Islet precursor cell (in vitro differentiated cells): ENCODE measurements at regions not wholly inside any gene's neighbourhood (a gene's known extent, or its start where the extent isn't known, plus 50 kb on each side); places are given as distances from the start of the nearest gene placed in this dataset.

Source experiments
- DNase-seq: peaks from one replicate; pipeline ENCODE4 v3.0.0-alpha.2; 2018

DNA sequence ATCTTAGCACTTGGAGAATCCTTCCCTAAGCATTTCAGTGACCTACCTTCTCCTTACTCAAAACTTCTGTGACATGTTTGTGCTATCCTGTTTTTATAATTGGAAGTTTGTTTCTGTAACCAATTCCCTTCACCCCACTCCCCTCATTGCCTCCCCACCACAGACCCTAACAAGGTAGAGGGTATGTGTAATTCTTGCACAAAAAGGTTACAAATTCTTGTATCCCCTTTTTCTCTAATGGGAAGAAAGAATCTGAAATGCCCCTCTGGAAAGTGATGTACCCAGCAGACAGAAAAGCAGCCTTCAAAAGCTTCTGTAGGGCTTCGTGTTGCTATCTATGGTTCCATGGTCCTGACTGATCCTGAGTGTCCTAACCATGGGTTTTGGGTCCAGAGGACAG, 111.7 kb upstream of the TMEM170B start:
- no peak for DNase-seq

DNA sequence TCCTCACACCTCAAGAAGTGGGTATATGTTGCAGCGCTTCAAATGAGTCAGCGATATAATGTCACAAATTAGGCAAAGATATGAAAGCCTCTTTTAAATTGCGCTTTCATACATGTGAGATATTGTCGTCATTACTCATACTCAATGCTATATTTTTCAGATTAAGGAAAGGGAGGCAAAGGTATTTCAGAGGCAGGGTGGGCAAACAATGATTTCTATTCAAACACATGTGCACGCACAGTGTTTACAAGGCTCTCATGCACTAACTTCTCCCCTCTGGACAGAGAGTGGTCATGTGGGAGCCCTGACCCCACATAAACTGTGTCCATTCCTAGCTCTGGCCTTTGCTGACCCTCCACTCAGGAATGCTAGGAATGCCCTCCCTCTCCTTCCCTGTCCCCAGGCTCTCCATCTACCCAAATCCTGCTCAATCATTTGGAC, 112.1 kb upstream of the TMEM170B start:
- peak; percentile 88 for DNase-seq

DNA sequence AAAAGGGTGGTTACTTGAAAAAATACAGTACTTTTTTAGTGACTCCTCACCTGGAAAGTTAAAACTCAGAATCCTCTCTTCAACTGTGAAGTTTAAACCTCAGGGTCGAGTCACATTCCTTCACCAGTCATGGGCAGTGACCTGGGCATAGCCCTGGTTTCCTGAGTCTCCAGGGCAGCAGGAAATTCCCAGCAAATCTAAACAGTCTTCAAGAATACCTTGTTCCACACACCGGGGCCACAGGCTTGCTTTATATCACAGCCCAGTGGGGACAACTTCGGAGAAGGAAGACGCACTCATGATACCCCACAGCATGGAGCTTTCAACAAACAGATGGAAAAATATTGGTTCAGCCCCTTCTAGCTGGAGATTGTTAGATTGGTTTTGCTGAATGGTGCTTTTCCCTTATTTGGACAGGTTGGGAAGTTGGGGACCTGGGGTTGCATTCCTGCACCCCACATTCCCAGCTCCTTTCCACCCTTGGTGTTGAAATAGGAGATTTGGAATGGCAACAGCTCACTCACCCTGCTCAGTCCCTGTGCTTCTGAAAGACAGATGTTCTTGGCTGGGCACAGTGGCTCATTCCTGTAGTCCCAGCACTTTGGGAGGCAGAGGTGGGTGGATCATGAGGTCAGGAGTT, 113.0 kb upstream of the TMEM170B start:
- no peak for DNase-seq

DNA sequence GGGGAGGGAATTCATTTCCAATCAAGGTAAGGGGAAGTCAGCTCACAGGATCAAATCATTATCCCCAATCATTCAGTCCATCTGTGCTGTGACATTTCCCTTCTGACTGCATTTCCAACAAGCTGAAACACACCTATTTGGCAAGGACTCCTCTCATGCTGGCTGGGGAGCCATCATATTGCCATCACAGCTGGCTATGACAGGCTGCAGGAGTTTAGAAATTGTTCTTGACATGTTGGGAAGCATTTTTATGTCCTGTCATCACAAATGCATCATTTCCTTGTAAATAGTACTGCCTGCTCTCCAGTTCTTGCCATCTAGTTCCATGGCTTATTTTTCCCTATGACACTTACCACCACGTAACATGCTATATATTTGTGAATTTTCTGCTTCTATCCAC, 113.9 kb upstream of the TMEM170B start:
- DNase-seq, result no peak

DNA sequence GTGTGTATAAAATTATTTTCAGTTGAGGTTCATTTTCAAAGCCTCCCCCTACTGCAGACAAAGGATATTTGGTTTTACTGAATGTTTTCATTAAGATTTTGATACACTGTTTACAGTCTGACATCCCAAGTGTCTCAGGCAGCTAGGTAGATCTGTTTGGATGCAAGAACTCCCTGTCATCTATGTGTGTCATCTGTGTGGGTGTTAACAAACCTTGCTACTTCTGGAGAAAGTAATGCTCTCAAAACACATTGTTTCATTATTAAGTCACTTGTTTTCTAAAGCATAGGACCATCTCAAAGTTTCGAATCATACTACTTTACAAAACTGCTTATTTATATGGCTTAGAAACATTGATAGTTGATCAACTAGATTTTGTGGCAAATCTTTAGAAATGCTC, 114.5 kb upstream of the TMEM170B start:
- DNase-seq, result no peak

DNA sequence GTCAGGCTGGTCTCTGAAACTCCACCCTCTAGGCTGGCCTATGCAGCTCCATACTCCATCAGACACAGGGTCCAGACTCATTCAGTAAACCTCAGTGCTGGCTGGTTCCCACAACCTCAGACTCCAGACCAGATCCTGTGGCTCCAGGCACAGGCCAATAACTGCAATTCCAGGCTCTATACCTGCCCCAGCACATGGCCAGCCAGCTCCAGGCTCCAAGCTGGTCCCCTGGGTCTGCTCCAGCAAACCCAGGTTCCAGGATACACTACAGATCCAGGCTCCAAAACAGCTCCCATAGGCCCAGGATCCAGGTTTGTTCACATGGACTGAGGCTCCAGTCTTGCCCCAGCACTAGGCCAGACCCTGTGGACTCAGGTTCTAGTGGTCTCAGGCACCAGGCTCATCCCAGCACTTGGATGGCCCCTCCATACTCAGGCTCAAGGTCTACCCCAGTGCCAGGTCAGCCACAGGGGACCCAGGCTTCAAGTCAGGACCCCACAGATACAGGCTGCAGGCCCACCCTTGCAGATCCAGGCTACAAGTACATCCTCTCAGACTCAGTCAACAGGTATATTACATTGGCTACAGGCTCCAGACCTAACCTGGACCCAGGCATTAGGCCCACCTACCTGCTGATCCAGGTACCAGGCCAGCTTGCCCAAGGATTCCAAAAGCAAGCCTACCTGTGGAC, 117.6 kb upstream of the TMEM170B start:
- no peak for DNase-seq

DNA sequence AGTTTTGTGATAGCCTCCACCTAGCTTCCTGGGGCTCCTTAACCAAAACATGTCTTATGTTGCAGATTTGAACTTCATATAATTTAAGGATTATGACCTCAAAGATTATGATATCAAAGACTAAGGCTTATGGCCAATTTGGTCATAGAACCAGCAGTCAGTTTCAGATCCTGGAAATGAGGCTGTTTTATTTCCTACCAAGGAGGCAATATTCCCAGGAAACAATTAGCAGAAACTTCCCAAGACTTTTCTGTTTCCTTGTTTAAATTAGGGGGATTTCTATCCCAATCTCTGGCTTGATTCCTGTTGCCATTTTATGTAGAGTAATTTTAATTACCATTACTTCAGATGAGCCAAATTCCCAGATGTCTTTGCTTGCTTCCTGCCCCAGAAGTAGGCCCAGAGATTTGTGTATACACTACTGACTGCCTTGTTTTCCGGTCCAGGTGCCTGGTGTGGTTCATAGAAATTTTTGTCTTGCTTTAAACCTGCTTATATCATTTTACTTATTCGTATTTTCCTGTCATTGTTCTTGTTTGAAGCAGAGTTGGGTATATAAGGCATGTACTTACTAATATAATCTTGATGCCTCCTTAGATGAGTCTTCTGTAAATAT, 119.2 kb upstream of the TMEM170B start:
- no peak for DNase-seq

DNA sequence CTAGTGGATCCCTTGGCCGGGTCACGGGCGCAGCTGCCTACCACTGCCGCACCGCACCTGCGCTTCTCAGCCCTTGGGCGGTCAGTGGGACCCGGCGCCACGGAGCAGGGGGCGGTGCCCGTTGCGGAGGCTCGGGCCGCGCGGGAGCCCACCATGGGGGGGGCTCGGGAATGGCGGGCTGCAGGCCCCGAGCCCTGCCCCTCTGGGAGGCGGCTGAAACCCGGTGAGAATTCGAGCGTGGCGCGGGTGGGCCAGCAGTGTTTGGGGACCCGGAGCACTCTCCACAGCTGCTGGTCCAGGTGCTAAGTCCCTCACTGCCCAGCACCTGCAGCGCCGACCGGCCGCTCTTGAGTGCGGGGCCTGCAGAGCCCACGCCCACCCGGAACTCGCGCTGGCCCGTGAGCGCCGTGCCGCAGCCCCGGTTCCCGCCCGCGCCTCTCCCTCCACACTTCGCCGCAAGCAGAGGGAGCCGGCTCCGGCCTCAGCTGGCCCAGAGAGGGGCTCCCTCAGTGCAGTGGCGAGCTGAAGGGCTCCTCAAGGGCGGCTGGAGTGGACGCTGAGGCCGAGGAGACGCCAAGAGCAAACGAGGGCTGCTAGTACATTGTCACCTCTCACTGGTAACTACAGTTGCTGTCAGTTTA, 120.5 kb upstream of the TMEM170B start:
- no peak for DNase-seq

DNA sequence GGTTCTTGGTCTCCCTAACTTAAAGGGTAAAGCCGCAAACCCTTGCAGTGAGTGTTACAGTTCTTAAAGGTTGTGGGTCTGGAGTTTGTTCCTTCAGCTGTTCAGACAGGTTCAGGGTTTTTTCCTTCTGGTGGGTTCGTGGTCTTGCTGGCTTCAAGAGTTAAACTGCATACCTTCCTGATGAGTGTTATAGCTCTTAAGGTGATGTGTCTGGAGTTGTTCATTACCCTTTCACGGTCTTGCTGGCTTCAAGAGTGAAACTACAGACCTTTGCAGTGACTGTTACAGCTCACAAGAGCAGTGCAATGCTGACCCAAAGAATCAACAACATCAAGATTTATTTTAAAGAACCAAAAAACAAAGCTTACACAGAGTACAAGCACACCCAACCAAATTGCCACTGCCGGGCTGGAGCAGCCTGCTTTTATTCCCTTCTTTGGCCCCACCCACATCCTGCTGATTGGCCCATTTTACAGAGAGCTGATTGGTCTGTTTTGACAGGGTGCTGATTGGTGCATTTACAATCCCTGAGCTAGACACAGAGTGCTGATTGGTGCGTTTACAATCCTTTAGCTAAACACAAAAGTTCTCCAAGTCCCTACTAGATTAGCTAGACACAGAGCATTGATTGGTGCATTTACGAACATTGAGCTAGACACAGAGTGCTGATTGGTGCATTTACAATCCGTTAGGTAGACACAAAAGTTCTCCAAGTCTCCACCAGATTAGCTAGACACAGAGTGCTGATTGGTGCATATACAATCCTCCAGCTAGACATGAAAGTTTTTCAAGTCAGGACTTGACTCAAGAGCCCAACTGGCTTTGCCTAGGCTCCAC, 121.2 kb upstream of the TMEM170B start:
- peak; percentile 86 for DNase-seq

DNA sequence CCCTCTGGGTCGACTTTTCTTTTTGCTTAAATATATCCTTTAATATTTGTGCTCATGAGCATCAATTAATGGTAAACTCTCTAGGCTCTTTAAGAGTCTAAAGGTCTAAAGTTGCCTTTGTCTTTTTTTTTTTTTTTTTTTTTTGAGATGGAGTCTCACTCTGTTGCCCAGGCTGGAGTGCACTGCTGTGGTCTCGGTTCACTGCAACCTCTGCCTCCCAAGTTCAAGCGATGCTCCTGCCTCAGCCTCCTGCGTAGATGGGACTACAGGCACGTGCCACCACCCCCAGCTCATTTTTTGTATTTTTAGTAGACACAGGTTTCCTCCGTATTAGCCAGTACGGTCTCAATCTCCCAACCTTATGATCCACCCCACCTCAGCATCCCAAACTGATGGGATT, 122.0 kb upstream of the TMEM170B start:
- no peak for DNase-seq

DNA sequence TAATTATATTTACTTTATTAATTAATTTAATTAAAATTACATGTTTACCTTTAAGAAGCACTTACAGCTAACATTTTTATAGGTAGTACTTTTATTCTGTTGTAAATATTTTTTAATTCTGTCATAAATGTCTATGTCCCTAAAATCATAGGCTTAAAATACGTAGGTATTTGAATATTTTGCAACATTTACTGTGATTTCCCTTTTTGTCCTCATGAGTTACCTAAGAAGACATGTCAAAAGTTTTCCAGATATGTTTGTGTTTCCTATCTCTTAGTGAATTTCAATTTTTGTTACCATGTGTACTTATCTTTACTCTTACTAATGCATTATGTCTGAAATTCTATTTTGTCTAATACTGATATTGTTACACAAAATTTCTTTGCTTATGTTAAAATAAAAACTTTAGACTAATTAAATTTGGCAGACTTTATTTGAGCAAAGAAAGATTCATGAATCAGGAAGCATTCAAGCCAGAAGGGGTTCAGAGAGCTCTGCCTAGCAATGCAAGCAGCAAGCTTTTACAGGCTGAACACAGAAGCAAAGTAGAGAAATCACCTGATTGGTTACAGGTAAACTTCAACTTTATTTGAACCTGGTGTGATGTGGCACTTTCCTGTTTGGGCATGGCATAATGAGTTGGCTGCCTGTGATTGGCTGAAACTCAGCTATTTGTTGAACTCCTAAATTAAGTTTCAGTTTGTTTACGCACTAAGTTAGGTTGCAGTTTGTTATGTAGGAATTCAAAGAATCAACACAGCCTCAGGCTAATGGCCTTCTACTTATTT, 123.2 kb upstream of the TMEM170B start:
- DNase-seq, result no peak

DNA sequence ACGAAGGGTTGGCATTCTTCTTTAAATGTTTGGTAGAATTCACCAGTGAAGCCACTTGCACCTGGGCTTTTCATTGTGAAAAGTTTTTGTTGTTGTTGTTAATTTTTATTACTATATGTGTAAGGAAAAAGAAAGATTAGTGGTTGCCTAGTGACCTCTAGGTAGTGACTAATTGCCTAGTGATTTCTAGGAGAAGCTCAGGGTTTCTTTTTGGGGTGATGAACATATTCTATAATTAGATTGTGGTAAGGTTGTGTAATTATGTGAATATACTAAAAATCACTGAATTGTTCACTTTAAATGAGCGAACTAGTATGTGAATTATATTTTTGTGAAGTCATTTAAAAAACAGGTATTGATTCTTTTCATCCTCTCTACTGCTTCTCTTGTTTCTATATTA, 123.8 kb upstream of the TMEM170B start:
- no peak for DNase-seq

DNA sequence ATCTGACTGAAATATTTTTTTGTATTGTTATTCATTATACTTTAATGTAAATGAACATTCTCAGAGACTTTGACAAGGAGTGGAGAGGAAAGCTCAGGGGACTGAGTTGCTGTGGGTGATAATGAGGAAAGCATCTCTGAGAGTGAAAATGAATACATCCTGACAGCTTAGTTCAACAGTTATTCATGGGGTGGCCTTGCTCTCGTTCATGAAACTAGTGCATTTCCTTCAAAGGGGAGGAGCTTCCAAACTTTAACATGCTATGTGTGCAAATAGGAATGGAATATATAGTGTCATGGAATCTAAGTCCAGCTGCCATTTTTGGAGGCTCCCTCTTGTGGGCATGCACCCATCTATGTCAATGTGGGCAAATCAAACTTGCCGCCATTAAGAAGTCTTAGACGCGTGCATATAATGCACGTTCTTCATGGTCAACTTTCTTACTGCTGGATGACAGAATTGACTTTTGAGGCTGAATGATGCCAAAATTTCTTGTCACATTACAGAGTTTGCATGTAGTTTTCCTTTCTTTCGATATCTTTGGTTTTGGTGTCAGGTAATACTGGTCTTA, 124.3 kb upstream of the TMEM170B start:
- DNase-seq, result no peak

DNA sequence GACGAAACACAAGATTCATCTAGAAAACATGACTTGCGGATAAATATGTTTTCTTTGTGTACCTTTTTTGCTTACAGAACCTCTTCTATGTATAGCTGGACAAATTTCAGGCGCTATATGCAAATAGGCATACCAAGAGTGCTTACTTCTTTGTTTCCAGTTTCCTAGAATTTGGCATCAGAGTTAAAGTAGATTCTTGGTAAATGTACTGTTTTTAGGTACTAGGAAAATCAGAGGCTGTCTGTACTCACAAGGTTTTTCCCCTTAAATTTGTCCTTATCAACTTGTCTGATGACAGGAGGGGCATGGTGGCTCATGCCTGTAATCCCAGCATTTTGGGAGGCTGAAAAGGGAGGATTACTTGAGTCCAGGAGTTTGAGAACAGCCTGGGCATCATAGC, 124.9 kb upstream of the TMEM170B start:
- no peak for DNase-seq

DNA sequence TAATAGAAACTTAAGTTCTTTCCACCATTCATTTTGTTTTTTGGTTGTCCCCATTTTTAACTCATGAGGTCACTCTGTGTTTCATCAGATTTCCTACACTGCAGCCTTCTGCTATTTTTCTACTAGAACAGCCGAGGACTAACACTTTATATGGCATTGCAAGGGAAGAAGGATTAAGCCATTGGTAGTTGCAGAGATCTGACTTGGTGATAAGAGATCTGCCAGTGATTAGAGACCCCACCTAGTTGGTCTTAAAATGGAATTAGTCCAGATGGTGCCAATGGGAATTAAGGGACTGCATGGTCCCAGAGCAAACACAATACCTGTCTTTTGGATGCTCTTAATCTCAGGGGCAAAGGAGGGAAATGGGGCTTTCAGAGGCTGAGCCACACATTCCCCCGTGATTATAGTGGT, 125.5 kb upstream of the TMEM170B start:
- DNase-seq, result no peak

DNA sequence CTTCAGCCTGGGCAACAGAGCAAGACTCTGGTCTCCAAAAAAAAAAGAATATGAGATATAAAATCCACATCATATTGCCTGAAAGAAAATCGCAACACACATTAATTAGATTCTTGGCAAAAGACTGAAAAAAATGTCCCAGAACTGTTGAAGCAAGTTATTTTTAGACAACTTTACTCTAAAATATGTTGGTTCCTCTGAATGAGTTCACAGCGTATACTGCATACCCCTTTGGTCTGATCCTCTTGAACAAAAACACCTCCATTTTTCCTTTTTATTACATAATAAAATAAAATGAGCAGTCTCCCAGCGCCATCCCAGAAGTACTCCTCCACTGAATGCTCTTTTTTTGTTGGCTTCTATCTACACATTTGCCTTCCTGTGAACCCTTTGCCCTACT, 126.0 kb upstream of the TMEM170B start:
- no peak for DNase-seq

DNA sequence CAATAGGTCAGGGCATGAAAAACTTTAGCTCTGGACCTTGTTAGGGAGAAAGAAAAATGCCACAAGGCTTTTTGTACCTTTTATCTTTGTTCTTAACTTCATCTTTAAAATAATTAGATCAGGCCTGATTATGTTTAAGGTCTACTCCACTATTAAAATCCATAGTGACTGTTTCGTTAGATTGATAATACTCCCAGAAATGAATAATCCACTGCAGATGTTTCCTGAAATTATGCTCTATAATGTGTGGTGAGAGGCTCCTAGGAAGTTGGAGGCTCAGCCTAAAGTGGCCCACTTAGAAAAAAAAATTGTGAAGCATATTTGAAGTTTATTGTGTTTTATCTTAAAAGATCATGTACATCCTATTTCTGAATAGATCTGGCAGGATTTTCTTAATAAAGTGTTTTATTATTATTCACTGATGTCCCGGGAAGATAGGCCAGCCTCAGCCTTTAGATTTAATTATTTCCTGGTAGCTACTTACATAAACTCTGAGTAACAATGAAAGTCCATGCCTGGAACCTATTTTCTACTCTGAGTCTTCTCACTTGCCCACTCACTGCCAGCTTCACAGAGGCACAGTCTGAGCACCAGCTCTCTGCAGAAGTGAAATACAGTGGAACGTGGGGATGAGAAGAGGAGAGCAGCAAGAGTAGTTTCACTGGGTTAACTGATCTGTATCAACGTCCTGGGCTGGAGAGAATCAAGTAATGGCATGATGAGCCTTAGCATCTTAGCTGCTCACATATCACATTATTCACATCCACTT, 126.8 kb upstream of the TMEM170B start:
- no peak for DNase-seq

DNA sequence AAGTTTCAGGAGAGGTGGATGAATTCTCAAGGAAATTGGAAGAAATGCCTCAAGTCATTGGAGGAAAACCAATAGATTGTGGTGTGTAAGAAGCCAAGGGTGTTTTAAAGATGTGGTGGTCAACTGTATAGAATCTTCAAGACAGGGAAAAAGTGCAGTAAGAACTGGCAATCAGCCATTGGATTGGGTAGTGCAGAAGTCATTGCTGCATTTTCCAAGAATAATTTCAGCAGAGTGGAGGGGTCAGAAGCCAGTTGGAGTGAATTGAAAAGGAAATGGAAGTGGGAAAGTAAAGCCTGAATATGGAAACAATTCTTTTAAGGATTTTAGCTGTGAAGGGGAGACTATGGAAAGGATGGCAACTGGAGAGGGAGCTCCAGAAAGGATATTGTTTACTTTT, 128.2 kb upstream of the TMEM170B start:
- DNase-seq, result no peak

DNA sequence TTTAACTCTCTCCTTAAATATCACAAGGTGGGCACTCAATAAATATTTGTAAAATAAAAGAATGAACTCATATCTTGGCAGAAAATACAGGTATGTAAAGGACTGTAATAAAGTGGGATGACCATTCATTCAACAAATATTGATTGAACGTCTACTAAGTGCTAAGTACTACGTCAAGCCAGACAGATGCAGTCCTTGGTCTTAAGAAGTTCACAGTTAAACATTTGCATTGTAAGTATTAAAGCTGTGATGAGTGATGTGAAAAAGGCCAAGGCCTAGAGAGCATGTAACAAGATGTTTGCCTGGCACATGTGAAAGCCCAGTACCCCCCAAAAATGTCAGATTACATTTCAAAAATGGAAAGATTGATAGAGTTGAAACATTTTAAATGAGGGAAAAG, 130.1 kb upstream of the TMEM170B start:
- DNase-seq, result no peak

DNA sequence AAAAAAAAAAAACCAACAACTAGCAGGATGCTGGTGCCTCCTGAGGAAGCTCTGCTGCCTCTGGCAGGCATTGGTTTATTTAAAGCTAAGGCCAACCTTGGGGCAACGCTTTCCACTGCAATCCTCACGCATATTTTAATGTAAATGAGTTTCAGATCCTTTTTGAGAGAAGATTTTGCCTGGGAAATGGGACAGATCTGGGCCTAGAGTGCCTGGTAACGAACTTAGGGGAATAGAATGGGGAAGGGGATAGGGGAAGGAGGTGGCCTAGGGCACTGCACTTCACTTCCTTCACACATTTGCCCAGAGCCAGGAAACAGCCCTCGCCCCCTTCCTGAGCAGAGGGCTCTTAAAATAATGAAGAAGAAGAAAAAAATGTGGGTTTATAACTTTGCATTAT, 132.7 kb upstream of the TMEM170B start:
- DNase-seq, result no peak

DNA sequence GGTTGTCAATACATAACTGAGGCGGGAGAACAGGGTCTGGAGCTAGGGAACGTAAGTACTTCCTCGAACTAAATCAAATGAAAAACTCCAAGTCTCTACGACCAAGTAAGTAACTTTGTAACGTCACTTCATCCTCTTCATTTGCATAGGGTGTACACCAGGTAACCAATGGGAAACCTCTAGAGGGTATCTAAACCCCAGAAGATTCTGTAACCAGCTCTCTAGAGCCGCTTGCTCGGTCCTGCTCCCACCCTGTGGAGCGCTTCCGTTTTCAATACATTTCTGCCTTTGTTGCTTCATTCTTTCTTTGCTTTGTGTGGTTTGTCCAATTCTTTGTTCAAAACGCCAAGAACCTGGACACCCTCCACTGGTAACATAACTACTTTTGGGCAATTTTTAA, 133.5 kb upstream of the TMEM170B start:
- no peak for DNase-seq
